K562 (cell line): ENCODE measurements at regions not wholly inside any gene's neighbourhood (a gene's known extent, or its start where the extent isn't known, plus 50 kb on each side); places are given as distances from the start of the nearest gene placed in this dataset.
A peak's percentile ranks its signal among the peaks of the same experiment; 100 is the strongest.

ENCODE experiments used
- ATAC-seq: fragments of 200-7000 bp; cut with Tn5 transposase; 3 replicates; pipeline ENCODE4 v1.9.1; 2020; ENCODE audit warnings: moderate library complexity
- BruUV-seq: library from RNA; stranded (reverse); fragments of 400-500 nt; replicated peaks from 2 replicates; lab custom pipeline; 2021; lab: Mats Ljungman, UMichigan
- CTCF ChIA-PET: fragments of 300-600 bp; formaldehyde crosslinking; extraction: SDS; loops from one replicate; lab custom pipeline; 2021; ENCODE audit warnings: low intra/inter-chr PET ratio; lab: Yijun Ruan, JAX
- POLR2A ChIA-PET: fragments of 300-600, 350-650 bp; sonication (Branson Sonifier 250); formaldehyde crosslinking; extraction: SDS; loops from one replicate; lab custom pipeline; 2021; ENCODE audit warnings: antibody characterized with exemption, inconsistent platforms; lab: Yijun Ruan, JAX
- DNase-seq, 4 experiments: peaks; one replicate each; pipeline versions ENCODE4 v3.0.0 to v3.0.0-alpha.2; 2011 to 2018; ENCODE audit warnings: low spot score in 3 of 4, mixed read lengths in 3 of 4; ENCODE audit errors: extremely low read depth in 1 of 4
- FAIRE-seq: peaks from 2 replicates; lab custom pipeline; 2011; peaks lifted over from hg19 to GRCh38; lab: Jason Lieb, UNC
- H2AFZ ChIP-seq: 2 replicates; pipeline ENCODE4 v1.6.0; 2011; ENCODE audit warnings: low read depth, low read length, control low read depth, inconsistent platforms
- H3K27ac ChIP-seq: fragments of 200-600 bp; 3 replicates; pipeline ENCODE4 v1.8.0; 2011; ENCODE audit warnings: low read depth, mild to moderate bottlenecking, control low read depth, inconsistent platforms, low read length, moderate library complexity, mixed read lengths; ENCODE audit errors: extremely low read depth
- H3K27me3 ChIP-seq, 2 experiments: fragments of 300-600 bp in 1 of 2; 2 replicates in 1 of 2; 3 replicates in 1 of 2; pipeline versions ENCODE4 v1.6.0 to v1.8.0; 2011; ENCODE audit warnings: inconsistent platforms in 2 of 2, low read length in 2 of 2, mild to moderate bottlenecking in 1 of 2, mixed read lengths in 1 of 2, moderate library complexity in 1 of 2; ENCODE audit not compliant: control insufficient read depth in 2 of 2, insufficient read depth in 2 of 2
- H3K36me3 ChIP-seq: fragments of 300-600 bp; 3 replicates; pipeline ENCODE4 v1.8.0; 2011; ENCODE audit warnings: mild to moderate bottlenecking, low read length, inconsistent platforms; ENCODE audit not compliant: control insufficient read depth, insufficient read depth
- H3K4me1 ChIP-seq, 2 experiments: fragments of 200-600 bp in 1 of 2; replicated peaks in 1 of 2; 2 replicates in 1 of 2; 3 replicates in 1 of 2; pipeline versions ENCODE4 v1.5.1 to v1.8.0; 2011; ENCODE audit warnings: inconsistent platforms in 2 of 2, low read length in 2 of 2, mild to moderate bottlenecking in 1 of 2, mixed read lengths in 1 of 2, moderate library complexity in 1 of 2; ENCODE audit not compliant: control insufficient read depth in 2 of 2, insufficient read depth in 2 of 2
- H3K4me2 ChIP-seq: 2 replicates; pipeline ENCODE4 v1.6.1; 2011; ENCODE audit warnings: low read length, control low read depth, inconsistent platforms, mixed read lengths; ENCODE audit not compliant: insufficient read depth
- H3K4me3 ChIP-seq: fragments of 200-600 bp; sonication (generic), shearing (Covaris generic); 2 replicates; pipeline ENCODE4 v1.5.1; 2016; ENCODE audit warnings: control low read depth, inconsistent platforms
- H3K79me2 ChIP-seq: fragments of 200-600 bp; 3 replicates; pipeline ENCODE4 v1.8.0; 2011; ENCODE audit warnings: low read length, inconsistent platforms; ENCODE audit not compliant: control insufficient read depth, insufficient read depth
- H3K9ac ChIP-seq, 2 experiments: 2 replicates each; pipeline versions ENCODE4 v1.6.0 to v1.6.1; 2011; ENCODE audit warnings: low read depth in 2 of 2, low read length in 2 of 2, control low read depth in 1 of 2, inconsistent platforms in 1 of 2, mild to moderate bottlenecking in 1 of 2, mixed read lengths in 1 of 2; ENCODE audit not compliant: insufficient read depth in 1 of 2
- H3K9me1 ChIP-seq: one replicate; pipeline ENCODE4 v1.6.0; 2011; ENCODE audit warnings: inconsistent platforms, mild to moderate bottlenecking, low read length, moderate library complexity; ENCODE audit not compliant: control insufficient read depth, insufficient read depth
- H3K9me3 ChIP-seq: replicated peaks from 2 replicates; pipeline ENCODE4 v1.5.1; 2011; ENCODE audit warnings: low read depth, low read length, inconsistent platforms; ENCODE audit not compliant: control insufficient read depth, insufficient read depth
- H4K20me1 ChIP-seq: replicated peaks from 2 replicates; pipeline ENCODE4 v1.6.1; 2011; ENCODE audit warnings: low read length, inconsistent platforms, mixed read lengths; ENCODE audit not compliant: control insufficient read depth, insufficient read depth
- CHD1 ChIP-seq: fragments of 200-600 bp; sonication (generic); IDR thresholded peaks from one replicate; pipeline ENCODE4 v1.6.1; 2012; ENCODE audit warnings: mild to moderate bottlenecking, moderate library complexity, low read length, inconsistent platforms
- HNRNPL ChIP-seq: fragments of 200-400 bp; formaldehyde crosslinking; IDR thresholded peaks from 2 replicates; pipeline ENCODE4 v1.6.1; 2017; ENCODE audit warnings: low read depth, mild to moderate bottlenecking, low read length
- MAFF ChIP-seq: IDR thresholded peaks from 2 replicates; pipeline ENCODE4 v1.6.1; 2012; ENCODE audit warnings: low read length, improper control_type of control experiment
- MAFG ChIP-seq: fragments of 450-650 bp; conservative IDR thresholded peaks from 2 replicates; pipeline ENCODE4 v1.6.1; 2016; ENCODE audit warnings: missing genetic modification characterization, missing compliant biosample characterization
- MAFK ChIP-seq: IDR thresholded peaks from 2 replicates; pipeline ENCODE4 v1.6.1; 2011; ENCODE audit warnings: low read length, improper control_type of control experiment
- PCBP1 ChIP-seq: fragments of 200-400 bp; formaldehyde crosslinking; IDR thresholded peaks from 2 replicates; pipeline ENCODE4 v1.6.1; 2018; ENCODE audit warnings: mild to moderate bottlenecking, low read depth, low read length; ENCODE audit not compliant: poor library complexity, severe bottlenecking
- RFX7 ChIP-seq: fragments of 250-450 bp; sonication (Bioruptor Pico); IDR thresholded peaks from 2 replicates; pipeline ENCODE4 v1.5.1; 2021; ENCODE audit warnings: mild to moderate bottlenecking
- SRSF1 ChIP-seq: fragments of 200-400 bp; formaldehyde crosslinking; IDR thresholded peaks from 2 replicates; pipeline ENCODE4 v1.6.1; 2017; ENCODE audit warnings: mild to moderate bottlenecking, low read depth, low read length, moderate library complexity
- TAF15 ChIP-seq: fragments of 200-400 bp; formaldehyde crosslinking; IDR thresholded peaks from 2 replicates; pipeline ENCODE4 v1.6.1; 2017; ENCODE audit warnings: mild to moderate bottlenecking, low read depth, low read length, moderate library complexity
- ZNF316 ChIP-seq: fragments of 450-650 bp; IDR thresholded peaks from 2 replicates; pipeline ENCODE4 v1.6.1; 2016
- ZNF384 ChIP-seq: IDR thresholded peaks from 2 replicates; pipeline ENCODE4 v1.6.1; 2012; ENCODE audit warnings: low read depth, low read length, improper control_type of control experiment
- ZNF695 ChIP-seq: fragments of 450-650 bp; formaldehyde crosslinking; IDR thresholded peaks from 2 replicates; pipeline ENCODE4 v1.4.0; 2020; ENCODE audit warnings: mild to moderate bottlenecking, moderate library complexity
- WGBS: fragments of 100-300 bp; shearing (Covaris generic); methylation state at CpG from one replicate; pipeline ENCODE4 v1.1.6; 2016; ENCODE audit warnings: low coverage, mixed read lengths; ENCODE audit not compliant: insufficient coverage; ENCODE audit errors: missing lambda C conversion rate; 5-methylcytosine and 5-hydroxymethylcytosine counted together
- in situ Hi-C: fragments of 300-500 bp; cut with MboI; formaldehyde crosslinking; loops from 4 replicates; pipeline ENCODE4 v1.15.0; 2018; ENCODE audit warnings: inconsistent platforms, mixed read lengths
- intact Hi-C: fragments of 100-400 bp; cut with micrococcal nuclease; formaldehyde crosslinking; loops from 2 replicates; pipeline ENCODE4 v1.14.2; 2022
- TF ChIP-seq, protein P1 (sequence below), 3 experiments: fragments of 200-800 bp in 1 of 3; sonication (Bioruptor generic) in 1 of 3; sonication (generic) in 1 of 3; formaldehyde crosslinking in 1 of 3; IDR thresholded peaks; 2 replicates each; pipeline versions ENCODE4 v1.6.1 to v1.8.0; 2016 to 2022; ENCODE audit warnings: mild to moderate bottlenecking in 2 of 3, missing compliant biosample characterization in 2 of 3, missing genetic modification characterization in 2 of 3, missing genetic modification reagents in 1 of 3
- TF ChIP-seq, protein P2 (sequence below): fragments of 450-650 bp; formaldehyde crosslinking; IDR thresholded peaks from 2 replicates; pipeline ENCODE4 v1.4.0; 2020; ENCODE audit warnings: mild to moderate bottlenecking
- TF ChIP-seq, protein P3 (sequence below): sonication (generic); formaldehyde crosslinking; IDR thresholded peaks from 2 replicates; pipeline ENCODE4 v1.8.1; 2022; ENCODE audit warnings: missing genetic modification reagents

DNA sequence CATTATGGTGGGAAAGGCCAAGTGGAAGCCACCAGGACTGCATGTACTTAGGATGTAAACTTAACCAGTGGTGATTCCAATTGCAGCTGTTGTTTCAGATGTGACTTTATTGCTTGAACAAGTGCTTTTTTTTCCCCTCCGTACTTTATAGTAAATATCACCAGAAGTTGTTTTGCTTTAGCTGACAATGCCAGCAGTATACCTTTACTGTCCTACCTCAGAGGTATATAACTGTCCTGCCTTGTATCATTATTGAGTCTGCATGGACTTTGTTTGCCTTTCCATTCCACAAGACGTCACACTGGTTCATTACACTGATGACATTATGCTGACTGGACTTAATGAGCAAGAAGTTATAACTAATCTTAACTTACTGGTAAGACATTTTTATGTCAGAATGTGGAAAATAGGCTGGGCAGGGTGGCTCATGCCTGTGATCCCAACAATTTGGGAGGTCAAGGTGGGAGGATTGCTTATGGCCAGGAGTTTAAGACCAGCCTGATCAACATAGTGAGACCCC lies 77.1 kb upstream of the RAB18 start:
- ATAC-seq (no peak), DNase-seq (no peak), FAIRE-seq (no peak)
- ChIA-PET POLR2A (no interaction called here), CTCF (no interaction called here)
- Histone ChIP-seq H2AFZ (no peak overlapping the region), H3K27ac (no peak overlapping the region), H3K79me2 (no peaks in the 10 kb centered on the region), H3K27me3 (no peaks in the 10 kb centered on the region), H3K36me3 (no peaks in the 10 kb centered on the region), H3K9ac (no peak overlapping the region), H3K9me1 (no peaks in the 10 kb centered on the region), H3K4me1 (no peaks in the 10 kb centered on the region), H3K4me2 (no peak overlapping the region), H3K4me3 (no peak overlapping the region), H4K20me1 (no peaks in the 10 kb centered on the region), H3K9me3 (no peaks in the 10 kb centered on the region)
- in situ Hi-C loops, result no loop called here
- no TSS peak for BruUV-seq
- WGBS, result 3% methylated on average over 2 of the region's 2 CpGs
- TF ChIP-seq ZNF695 (CRISPR knock-in tag) (no peak), ZNF316 (peak; percentile 59; the same call in 1 of the 2 replicates), PCBP1 (no peak), SRSF1 (no peak), MAFK (peak; percentile 23; the same call in 1 of the 2 replicates), MAFG (0 out of 2 replicates have a peak, but pooled peaks have one; percentile 17), ZNF384 (no peak), HNRNPL (no peak), MAFF (0 out of 2 replicates have a peak, but pooled peaks have one; percentile 12), TAF15 (no peak), RFX7 (no peak), CHD1 (no peak)
- TF ChIP-seq, protein P1, sequence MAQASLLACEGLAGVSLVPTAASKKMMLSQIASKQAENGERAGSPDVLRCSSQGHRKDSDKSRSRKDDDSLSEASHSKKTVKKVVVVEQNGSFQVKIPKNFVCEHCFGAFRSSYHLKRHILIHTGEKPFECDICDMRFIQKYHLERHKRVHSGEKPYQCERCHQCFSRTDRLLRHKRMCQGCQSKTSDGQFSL (CRISPR knock-in tag; IDR thresholded peaks at IDR 0.05), result no peak
- TF ChIP-seq, protein P1 (tag; IDR thresholded peaks at IDR 0.05), result no peak
- TF ChIP-seq, protein P2, sequence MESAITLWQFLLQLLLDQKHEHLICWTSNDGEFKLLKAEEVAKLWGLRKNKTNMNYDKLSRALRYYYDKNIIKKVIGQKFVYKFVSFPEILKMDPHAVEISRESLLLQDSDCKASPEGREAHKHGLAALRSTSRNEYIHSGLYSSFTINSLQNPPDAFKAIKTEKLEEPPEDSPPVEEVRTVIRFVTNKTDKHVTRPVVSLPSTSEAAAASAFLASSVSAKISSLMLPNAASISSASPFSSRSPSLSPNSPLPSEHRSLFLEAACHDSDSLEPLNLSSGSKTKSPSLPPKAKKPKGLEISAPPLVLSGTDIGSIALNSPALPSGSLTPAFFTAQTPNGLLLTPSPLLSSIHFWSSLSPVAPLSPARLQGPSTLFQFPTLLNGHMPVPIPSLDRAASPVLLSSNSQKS, result no peak
- TF ChIP-seq, protein P3, sequence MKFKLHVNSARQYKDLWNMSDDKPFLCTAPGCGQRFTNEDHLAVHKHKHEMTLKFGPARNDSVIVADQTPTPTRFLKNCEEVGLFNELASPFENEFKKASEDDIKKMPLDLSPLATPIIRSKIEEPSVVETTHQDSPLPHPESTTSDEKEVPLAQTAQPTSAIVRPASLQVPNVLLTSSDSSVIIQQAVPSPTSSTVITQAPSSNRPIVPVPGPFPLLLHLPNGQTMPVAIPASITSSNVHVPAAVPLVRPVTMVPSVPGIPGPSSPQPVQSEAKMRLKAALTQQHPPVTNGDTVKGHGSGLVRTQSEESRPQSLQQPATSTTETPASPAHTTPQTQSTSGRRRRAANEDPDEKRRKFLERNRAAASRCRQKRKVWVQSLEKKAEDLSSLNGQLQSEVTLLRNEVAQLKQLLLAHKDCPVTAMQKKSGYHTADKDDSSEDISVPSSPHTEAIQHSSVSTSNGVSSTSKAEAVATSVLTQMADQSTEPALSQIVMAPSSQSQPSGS (CRISPR knock-in tag), result no peak
- TF ChIP-seq, all 486 proteins: peak for 4
- intact Hi-C loops, result no loop called here
